ENCODE measurements at regions not wholly inside any gene's neighbourhood (a gene's known extent, or its start where the extent isn't known, plus 50 kb on each side); places are given as distances from the start of the nearest gene placed in this dataset.

GRCh38 chr1:221468546-221468945, 273.3 kb downstream of the DUSP10 start:
- TF ChIP-seq POLR2A (IDR thresholded peaks at IDR 0.05; ENCODE audit: low read depth, low read length) (no peak), TAF1 (IDR thresholded peaks at IDR 0.05; ENCODE audit: borderline replicate concordance, low read depth, low read length) (no peak), POLR2AphosphoS5 (IDR thresholded peaks at IDR 0.05; ENCODE audit: low read depth, low read length) (no peak)
